Hepatocyte (in vitro differentiated cells): ENCODE measurements at regions not wholly inside any gene's neighbourhood (a gene's known extent, or its start where the extent isn't known, plus 50 kb on each side); places are given as distances from the start of the nearest gene placed in this dataset.

Source experiments
- EZH2 ChIP-seq: fragments of 200-600 bp; sonication (generic); IDR thresholded peaks from 2 replicates; pipeline ENCODE4 v1.6.1; 2016; ENCODE audit warnings: antibody characterized with exemption, mild to moderate bottlenecking, borderline replicate concordance
- TF ChIP-seq, protein P1 (sequence below): fragments of 200-600 bp; sonication (generic); IDR thresholded peaks from 2 replicates; pipeline ENCODE4 v1.5.1; 2016; ENCODE audit warnings: antibody characterized with exemption, mild to moderate bottlenecking; ENCODE audit not compliant: poor library complexity

DNA sequence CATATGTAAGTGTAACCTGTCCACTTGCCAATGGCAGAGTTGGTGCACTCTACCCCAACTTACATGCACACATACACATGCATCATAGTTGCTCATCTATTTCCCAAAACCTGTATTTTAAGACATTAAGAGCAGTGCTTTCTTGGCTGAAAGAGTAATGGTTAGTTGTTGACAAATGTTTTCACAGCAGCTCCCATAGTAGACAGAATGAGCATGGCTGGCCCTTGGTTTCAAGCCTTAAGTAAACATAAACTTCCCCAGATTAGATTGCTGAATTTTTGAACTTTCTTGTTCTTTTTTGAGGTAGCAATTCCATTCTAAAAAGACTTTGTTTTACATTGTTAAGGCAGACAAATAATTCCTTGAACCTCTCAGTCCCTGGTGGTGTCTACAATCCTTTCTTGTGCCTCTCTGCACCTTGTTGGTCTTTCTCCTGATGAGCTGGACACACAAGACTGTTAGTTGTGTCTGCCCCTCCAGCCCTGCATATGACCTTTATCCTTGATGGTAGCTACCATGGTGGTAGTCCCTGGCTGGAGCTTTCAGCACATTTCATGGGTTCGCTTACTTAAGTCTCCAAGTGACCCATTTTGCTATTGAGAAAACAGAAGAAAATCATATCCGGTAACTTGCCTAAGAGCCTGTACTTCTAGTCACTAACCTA, 580.1 kb upstream of the ID2 start:
- TF ChIP-seq, protein P1, sequence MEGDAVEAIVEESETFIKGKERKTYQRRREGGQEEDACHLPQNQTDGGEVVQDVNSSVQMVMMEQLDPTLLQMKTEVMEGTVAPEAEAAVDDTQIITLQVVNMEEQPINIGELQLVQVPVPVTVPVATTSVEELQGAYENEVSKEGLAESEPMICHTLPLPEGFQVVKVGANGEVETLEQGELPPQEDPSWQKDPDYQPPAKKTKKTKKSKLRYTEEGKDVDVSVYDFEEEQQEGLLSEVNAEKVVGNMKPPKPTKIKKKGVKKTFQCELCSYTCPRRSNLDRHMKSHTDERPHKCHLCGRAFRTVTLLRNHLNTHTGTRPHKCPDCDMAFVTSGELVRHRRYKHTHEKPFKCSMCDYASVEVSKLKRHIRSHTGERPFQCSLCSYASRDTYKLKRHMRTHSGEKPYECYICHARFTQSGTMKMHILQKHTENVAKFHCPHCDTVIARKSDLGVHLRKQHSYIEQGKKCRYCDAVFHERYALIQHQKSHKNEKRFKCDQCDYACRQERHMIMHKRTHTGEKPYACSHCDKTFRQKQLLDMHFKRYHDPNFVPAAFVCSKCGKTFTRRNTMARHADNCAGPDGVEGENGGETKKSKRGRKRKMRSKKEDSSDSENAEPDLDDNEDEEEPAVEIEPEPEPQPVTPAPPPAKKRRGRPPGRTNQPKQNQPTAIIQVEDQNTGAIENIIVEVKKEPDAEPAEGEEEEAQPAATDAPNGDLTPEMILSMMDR = no peak
- TF ChIP-seq EZH2 = no peak
